NCI-H2171 treated with DMSO at 0.1 percent for 48 hours (cell line): ENCODE measurements at regions not wholly inside any gene's neighbourhood (a gene's known extent, or its start where the extent isn't known, plus 50 kb on each side); places are given as distances from the start of the nearest gene placed in this dataset.
A peak's percentile ranks its signal among the peaks of the same experiment; 100 is the strongest.

ENCODE experiments used
- DNase-seq: peaks from one replicate; lab custom pipeline; 2025; lab: John Stamatoyannopoulos, UW

- DNase-seq: no peak
These were observed 592.3 kb downstream of the EPHA7 start for GRCh38 chr6:92827104-92827503.

DNA sequence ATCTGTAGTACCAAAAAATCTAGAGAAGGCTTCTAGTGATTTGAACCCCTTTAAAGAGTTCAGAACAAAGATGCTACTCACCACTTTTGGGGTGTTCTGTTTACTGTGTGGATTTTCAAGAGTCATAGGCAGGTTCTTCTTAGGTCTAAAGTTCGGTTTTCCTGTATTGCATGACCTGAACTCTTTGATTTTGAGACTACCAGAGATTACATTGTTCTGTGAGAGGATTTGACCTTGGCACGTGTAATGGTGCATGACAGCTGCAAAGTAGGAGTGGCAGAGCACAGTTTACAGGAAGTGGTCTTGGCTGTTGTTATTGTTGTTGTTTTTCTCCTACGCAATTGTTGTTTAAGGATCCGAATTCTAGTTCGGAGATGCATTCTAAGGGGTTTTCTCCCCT, 592.7 kb downstream of the EPHA7 start:
- no peak for DNase-seq

GRCh38 chr6:92822222-92822621, 597.1 kb downstream of the EPHA7 start:
- DNase-seq: no peak

DNA sequence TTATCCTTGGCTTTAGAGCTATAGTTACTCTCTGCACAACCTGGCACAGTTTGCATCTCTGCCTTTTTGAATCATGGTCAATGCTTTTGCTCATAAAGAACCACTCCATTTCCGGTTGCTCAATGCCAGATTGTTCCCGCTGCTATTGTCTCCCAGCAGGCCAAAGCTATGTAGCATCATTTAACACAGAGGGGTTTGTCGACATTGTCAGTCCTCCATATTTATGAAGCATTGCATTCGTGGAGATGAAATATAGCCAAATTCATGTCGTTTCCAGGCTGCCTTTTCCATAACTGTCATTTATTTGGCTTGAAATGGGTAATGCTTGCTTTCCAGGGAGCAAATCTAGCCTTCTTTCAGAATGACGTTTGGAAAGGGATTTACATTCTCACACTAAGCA, 598.8 kb downstream of the EPHA7 start:
- no peak for DNase-seq

GRCh38 chr6:92810913-92811312, 608.4 kb downstream of the EPHA7 start:
- peak; percentile 70 for DNase-seq

DNA sequence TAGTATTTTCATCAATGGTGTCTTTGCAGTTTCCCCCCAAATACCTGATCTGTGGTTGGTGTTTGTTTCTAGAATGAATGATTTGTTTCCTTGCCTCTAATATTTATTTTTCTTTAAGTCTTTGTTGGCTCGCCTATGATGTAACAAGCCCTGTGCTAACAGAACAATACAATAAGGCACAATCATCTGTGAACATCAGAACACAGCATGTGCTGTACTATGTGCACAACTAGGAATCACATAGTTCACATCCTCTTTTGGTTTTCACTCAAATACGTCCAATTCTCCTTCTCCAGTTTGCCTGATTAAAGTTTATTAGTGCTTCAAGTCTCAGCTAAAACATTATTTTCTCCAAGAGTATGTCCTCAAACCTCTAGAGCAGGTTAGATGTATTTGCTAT, 613.1 kb downstream of the EPHA7 start:
- no peak for DNase-seq

DNA sequence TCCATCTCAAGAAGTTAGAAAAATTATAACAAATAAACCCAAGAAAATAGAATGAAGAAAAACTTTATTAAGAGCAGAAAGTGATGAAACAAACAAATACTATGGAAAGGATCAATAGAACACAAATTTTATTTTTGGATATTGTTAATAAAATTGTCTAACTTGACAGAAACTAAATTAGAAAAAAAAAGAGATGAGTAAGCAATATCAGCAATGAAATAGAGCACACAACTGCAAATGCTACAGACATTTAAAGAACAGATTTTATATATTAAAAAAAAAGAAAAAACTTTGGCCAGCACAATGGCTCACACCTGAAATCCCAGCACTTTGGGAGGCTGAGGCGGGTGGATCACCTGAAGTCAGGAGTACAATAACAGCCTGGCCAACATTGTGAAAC, 628.0 kb downstream of the EPHA7 start:
- no peak for DNase-seq

DNA sequence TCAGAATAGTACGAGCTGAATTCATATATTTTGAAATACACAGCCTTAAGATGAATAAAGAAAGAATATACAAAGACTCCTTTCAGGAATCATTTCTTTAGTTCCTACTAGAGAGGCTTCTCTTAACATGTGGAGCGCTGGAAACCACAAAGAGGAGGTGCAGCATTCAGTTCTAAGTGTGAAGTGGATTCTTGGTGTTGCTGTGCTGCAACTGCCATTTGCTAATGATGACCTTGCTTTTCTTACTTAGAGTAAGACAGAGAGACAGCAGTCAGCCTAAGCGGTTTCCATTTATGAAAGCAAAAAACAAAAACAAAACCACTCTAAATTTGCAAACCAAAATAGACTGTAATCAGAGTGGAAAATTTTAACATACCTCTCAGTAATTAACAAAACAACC, 629.0 kb downstream of the EPHA7 start:
- DNase-seq: no peak

DNA sequence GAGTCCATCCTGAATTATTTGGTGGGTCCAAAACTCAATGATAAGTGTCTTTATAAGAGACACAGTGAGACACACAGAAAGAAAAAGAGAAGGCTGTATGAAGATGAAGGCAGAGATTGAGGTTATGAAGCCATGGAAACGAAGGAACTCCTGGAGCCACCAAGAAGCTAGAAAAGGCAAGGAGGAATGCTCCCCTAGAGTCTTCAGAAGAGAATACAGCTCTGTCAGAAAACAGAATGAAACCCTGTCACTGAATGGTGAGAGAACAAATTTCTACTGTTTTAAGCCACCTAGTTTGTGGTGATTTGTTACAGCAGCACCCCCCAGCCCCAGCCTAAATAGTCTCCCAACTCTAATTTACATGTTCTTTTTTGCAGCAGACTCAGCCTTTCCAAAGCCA, 635.1 kb downstream of the EPHA7 start:
- DNase-seq: no peak

DNA sequence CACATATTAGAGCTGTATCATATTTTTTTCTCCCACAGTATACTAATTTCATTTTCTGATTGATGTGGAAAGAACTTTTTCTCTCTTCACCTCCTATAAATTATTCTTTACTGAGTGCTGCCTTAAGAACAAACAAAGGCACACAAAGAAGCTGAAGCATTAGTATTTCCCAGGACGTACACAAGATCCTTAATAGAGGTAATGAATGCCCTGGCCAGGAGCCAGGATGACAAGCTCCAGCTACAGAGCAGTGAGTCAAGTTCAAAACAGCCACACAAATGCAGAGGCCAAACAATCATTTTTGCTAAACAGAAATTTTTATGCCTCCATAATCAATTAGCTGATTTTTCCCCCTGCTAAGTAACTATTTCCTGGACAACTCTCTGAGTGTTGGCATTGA, 639.6 kb downstream of the EPHA7 start:
- peak; percentile 66 for DNase-seq

- DNase-seq: peak; percentile 64
These were observed 642.1 kb downstream of the EPHA7 start for GRCh38 chr6:92777146-92777740.

DNA sequence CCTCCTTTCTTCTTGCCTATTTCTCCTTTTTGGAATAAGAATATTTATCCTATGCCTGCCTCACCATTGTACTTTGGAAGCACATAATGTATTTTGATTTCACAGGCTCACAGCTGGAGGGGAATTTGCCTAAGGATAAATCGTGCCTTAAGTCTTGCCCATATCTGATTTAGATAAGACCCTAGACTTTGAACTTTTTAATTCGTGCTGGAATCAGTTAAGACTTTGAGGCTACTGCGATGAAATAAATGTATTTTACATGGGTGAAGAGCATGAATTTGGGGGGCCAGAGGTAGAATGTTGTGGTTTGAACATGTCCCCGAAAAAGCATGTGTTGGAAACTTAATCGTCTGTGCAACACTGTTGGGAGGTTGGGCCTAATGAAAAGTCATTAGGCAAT, 648.8 kb downstream of the EPHA7 start:
- no peak for DNase-seq

DNA sequence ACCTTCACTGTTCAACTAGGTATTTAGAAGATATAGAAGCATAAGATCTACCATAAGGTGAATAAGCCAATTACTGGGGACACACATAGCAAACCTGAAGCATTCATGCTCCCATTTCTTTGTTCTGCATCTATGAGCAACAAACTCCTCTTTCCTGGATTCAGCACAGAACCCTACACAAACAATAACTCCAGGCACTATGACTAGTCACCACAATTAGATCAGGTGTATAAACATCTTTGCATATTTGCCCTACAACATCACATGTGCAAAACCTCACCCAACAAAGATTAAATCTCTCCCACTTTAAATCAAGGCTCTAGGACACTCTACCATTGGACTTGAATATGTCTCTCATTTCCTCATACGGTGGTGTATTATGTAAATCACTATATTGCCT, 652.3 kb downstream of the EPHA7 start:
- DNase-seq: no peak

DNA sequence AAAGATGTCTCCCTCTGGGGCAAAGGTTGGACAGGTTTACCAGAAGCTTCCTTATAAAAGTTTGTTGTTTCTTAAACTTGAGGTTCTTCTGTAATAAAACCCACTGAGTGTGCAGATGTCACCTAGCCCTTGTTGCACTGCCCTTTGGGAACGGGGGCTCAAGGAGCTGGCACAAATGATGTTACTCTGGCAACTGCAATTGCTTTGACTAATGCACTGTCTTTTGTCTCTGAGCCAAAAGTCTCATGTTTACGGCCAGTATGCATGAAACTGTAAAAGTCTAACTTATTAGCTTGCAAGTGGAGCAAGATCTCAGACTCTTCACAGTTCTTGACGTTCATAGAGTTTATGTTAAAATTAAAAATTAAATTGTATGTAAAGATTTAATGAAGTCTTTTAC, 655.7 kb downstream of the EPHA7 start:
- DNase-seq: no peak

GRCh38 chr6:92763274-92763584, 656.1 kb downstream of the EPHA7 start:
- no peak for DNase-seq

DNA sequence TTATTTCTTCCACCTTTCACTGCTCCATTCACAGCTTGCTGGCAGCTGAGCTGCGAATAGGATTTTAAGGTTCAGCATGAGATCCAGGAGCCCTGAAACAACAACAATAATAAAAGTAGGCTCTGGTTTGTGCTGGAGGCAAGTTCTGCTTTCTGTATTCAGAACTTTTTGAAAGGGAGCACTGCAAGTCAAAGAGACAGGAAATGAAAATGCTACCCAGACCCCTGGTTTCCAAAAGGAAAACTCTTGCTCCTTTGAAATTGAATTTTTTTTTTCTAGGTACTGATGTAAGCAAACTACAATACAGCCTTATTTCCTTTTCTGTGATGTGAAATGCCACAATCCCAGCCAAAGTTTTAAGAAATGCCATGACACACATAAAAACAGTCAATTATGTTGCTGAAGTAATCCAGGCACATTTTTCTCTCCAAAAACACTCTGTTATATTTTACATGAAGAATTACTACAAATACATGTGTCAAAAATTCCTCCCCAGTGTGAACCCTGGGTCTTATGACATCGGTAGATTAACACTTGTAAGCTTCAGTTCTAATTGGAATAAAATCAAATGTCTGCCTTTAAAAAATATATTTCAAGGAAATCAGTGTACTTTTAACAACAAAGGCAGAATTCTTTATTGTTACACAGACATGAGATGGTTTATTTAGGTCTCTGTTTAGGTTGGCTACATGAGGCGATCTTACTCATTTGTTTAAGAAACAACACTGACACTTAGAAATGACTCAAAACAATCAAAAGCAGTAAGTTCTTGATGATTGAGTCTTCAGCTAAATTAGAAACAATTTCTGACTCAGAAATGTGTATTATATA, 656.7 kb downstream of the EPHA7 start:
- DNase-seq: no peak

DNA sequence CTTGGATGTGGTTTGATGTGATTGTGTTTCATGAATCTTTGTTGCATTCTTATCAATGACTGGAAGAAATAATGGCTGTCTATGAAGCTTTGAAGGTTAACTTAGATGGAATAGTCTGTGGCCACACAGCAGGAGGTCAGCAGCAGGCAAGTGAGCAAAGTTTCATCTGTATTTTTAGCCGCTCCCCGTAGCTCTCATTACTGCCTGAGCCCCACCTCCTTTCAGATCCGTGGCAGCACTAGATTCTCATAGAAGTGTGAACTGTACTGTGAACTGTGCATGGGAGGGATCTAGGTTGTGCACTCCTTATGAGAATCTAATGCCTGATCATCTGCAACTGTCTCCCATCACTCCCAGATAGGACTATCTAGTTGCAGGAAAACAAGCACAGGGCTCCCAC, 660.2 kb downstream of the EPHA7 start:
- DNase-seq: no peak

DNA sequence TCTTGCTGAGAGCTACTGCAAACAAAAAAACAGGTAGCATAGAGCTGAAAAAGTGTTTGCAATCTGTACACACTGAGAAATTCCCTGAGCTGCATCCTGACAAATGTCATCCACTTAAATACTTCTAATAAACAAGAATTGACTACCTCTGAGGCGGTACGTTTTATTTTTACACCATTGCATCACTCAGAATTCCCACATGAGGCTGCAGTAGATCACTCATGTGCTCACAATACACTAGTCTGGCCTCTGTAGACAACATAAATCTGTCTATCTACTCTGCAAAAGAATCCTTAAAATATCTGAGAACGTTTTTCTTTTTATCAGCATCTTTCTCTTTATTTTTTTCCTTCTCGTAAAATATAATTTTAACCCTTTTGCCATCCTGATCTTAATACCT, 661.4 kb downstream of the EPHA7 start:
- DNase-seq: no peak

DNA sequence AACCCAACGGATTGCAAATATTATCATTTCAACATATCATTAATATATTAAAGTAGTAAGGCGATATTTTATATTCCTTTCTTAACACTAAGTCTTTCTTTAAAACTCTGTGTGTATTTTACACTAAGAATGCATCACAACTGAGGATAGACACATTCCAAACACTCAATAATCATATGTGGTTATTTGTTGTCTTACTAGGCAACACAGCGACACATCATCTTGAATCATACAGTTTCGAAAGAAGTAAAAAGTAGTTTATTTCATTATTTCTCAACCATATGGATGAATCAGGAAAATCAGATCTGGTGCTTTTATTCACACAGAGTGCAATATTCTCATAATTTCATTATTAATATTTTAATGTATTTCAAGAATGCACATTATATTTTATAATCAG, 662.4 kb downstream of the EPHA7 start:
- no peak for DNase-seq

DNA sequence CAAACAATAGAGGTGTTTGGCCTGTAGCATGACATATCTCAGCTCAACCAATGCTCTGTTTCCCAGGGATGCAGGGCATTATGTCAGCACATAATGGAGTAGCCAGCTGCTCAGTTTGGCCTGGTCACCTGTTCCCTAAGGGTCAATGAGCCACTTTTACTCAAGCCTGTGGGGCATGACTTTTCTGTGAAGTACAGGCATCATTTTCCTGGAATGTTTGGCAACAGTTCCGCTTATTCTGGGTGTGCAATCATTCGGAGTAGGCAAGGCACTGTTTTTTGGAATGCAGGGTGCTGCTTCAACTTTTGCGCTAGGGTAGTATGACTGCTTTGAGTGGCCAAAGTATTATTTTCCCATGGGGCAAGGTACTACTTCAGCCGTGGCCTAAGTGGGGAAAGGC, 665.4 kb downstream of the EPHA7 start:
- DNase-seq: no peak

GRCh38 chr6:92752114-92752513, 667.2 kb downstream of the EPHA7 start:
- DNase-seq: no peak

GRCh38 chr6:92748131-92748530, 671.2 kb downstream of the EPHA7 start:
- no peak for DNase-seq

DNA sequence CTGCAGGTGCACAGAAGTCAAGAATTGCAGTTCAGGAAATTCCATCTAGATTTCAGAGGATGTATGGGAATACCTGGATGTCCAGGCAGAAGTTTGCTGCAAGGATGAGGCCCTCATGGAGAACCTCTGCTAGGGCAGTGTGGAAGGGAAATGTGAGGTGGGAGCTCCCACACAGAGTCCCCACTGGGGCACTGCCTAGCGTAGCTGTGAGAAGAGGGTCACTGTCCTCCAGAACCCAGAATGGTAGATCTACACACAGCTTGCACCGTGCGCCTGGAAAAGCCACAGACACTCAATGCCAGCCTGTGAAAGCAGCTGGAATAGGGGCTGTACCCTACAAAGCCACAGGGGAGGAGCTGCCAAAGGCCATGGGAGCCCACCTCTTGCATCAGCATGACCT, 681.4 kb downstream of the EPHA7 start:
- no peak for DNase-seq

DNA sequence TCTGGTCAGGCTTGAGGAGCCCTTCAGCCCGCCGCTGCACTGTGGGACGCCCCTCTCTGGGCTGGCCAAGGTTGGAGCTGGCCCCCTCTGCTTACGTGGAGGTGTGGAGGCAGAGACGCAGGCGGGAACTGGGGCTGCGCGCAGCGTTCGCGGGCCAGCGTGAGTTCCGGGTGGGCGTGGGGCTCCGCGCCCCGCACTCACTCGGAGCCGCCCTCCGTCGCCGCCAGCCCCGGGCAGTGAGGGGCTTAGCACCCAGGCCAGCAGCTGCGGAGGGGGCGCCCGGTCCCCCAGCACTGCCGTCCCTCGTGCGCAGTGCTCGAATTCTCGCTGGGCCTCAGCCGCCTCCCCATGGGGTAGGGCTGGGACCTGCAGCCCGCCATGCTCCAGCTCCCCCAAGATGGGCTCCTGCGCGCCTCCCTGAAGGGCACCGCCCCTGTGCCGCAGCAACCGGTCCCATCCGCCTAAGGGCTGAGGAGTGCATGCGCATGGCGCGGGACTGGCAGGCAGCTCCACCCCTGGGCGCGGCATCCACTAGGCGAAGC, 695.9 kb downstream of the EPHA7 start:
- no peak for DNase-seq
